ENCODE measurements at regions not wholly inside any gene's neighbourhood (a gene's known extent, or its start where the extent isn't known, plus 50 kb on each side); places are given as distances from the start of the nearest gene placed in this dataset.

- Histone ChIP-seq H3K27ac (no peak overlapping the region), H3K36me3 (replicated peaks) (no peaks in the 10 kb centered on the region), H3K27me3 (replicated peaks) (no peaks in the 10 kb centered on the region), H3K4me3 (ENCODE audit: low read depth, low read length) (no peak overlapping the region)
- in situ Hi-C loops (cut with HindIII; ENCODE audit: low pct_ligation_motif_present, low sequenced_read_pairs), result no loop called here
- DNase-seq, result no peak
- no peak for TF ChIP-seq CTCF (IDR thresholded peaks at IDR 0.05; ENCODE audit: low read depth, low read length, missing control alignments)
Observed at GRCh38 chr10:117652228-117653169, 110.0 kb downstream of the EMX2 start.

- no peak for TF ChIP-seq CTCF (IDR thresholded peaks at IDR 0.05; ENCODE audit: low read depth, low read length, missing control alignments)
- peak; percentile 93 for DNase-seq
- H3K27me3 ChIP-seq (replicated peaks), result no peaks in the 10 kb centered on the region
- in situ Hi-C loops (cut with HindIII; ENCODE audit: low pct_ligation_motif_present, low sequenced_read_pairs), result no loop called here
- H3K36me3 ChIP-seq (replicated peaks), result no peaks in the 10 kb centered on the region
- no peak overlapping the region for H3K4me3 ChIP-seq (ENCODE audit: low read depth, low read length)
- no peak overlapping the region for H3K27ac ChIP-seq
Observed at GRCh38 chr10:117653170-117653515, 110.6 kb downstream of the EMX2 start.

- no peak overlapping the region for H3K27ac ChIP-seq
- no peak overlapping the region for H3K4me3 ChIP-seq (ENCODE audit: low read depth, low read length)
- no peaks in the 10 kb centered on the region for H3K36me3 ChIP-seq (replicated peaks)
- no peaks in the 10 kb centered on the region for H3K27me3 ChIP-seq (replicated peaks)
- TF ChIP-seq CTCF (IDR thresholded peaks at IDR 0.05; ENCODE audit: low read depth, low read length, missing control alignments), result no peak
- no peak for DNase-seq
- in situ Hi-C loops (cut with HindIII; ENCODE audit: low pct_ligation_motif_present, low sequenced_read_pairs), result no loop called here
Observed at GRCh38 chr10:117654105-117654504, 111.6 kb downstream of the EMX2 start.

GRCh38 chr10:117656385-117657367, 114.1 kb downstream of the EMX2 start:
- DNase-seq, result no peak
- H3K4me3 ChIP-seq (ENCODE audit: low read depth, low read length), result no peak overlapping the region
- in situ Hi-C loops (cut with HindIII; ENCODE audit: low pct_ligation_motif_present, low sequenced_read_pairs), result no loop called here
- TF ChIP-seq CTCF (IDR thresholded peaks at IDR 0.05; ENCODE audit: low read depth, low read length, missing control alignments), result no peak
- no peak overlapping the region for H3K27ac ChIP-seq
- no peaks in the 10 kb centered on the region for H3K36me3 ChIP-seq (replicated peaks)
- no peaks in the 10 kb centered on the region for H3K27me3 ChIP-seq (replicated peaks)

GRCh38 chr10:117661316-117661715, 118.8 kb downstream of the EMX2 start:
- no peak for TF ChIP-seq CTCF (IDR thresholded peaks at IDR 0.05; ENCODE audit: low read depth, low read length, missing control alignments)
- Histone ChIP-seq H3K27me3 (replicated peaks) (no peaks in the 10 kb centered on the region), H3K27ac (no peak overlapping the region), H3K36me3 (replicated peaks) (no peaks in the 10 kb centered on the region), H3K4me3 (ENCODE audit: low read depth, low read length) (no peak overlapping the region)
- in situ Hi-C loops (cut with HindIII; ENCODE audit: low pct_ligation_motif_present, low sequenced_read_pairs), result no loop called here
- no peak for DNase-seq

Measured in brain microvascular endothelial cell (primary cell).